NCI-H2196 treated with DMSO at 0.1 percent for 48 hours (cell line): ENCODE measurements at regions not wholly inside any gene's neighbourhood (a gene's known extent, or its start where the extent isn't known, plus 50 kb on each side); places are given as distances from the start of the nearest gene placed in this dataset.
A peak's percentile ranks its signal among the peaks of the same experiment; 100 is the strongest.
"Not testable (repeated sequence)": the region's sequence is repeated elsewhere in the genome, so short reads cannot be mapped to it uniquely, and the experiment has no call there.

Source experiments
- DNase-seq: peaks from one replicate; lab custom pipeline; 2025; ENCODE audit not compliant: unreplicated experiment; lab: John Stamatoyannopoulos, UW

DNA sequence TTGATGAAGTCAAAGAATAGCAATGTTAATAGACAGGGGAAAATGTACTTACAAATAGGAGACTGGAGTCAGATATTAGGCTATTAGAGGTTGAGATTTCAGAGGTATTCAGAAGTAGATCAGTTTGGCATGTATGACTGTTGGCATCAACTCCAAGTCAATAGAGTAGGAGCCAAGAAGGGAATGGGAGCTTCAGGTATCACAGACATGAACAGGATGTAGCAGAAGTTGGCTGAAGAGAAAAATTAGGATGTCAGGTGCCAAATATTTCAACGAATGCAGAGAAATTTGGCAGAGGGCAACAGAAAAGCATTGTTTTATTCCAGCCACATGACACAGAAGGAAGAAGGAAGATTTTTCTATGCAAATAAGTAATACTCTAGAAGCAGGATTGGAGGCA is 69.7 kb downstream of the GLYATL1 start:
- peak; percentile 36 for DNase-seq

DNA sequence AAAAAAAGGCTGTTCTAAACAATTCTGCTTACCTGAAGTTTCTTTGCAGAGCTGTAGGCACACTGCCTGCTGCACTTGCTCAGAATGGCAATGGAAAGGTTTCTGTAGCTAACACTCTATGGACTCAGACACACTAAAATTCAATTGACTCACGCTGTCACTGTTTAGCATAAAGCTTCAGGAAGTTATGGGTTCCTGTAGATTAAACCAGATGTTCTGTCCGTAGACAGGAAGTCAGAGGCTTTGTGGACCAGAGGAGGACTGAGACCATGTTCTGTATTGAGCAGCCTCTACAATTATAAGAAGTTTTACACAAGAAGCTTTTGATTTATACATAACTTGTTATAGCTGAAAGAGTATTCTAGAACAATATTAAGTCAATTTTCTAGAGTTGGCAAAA is 70.4 kb downstream of the GLYATL1 start:
- no peak for DNase-seq

DNA sequence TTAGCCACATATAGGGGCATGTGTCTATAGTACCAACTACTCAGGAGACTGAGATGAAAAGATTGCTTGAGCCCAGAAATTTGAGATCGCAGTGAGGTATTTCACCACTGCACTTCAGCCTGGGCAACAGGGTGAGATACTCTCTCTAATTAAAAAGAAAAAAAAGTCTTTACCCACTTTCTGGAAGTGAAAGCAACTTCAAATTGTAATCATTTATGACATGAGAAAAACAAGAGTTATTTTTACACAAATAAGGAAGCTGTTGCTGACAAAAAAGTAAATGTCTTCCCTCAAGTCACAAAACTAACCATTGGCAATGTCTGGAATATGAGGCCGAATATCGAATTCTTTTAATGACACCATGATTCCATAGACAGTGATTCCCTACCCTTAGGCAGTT is 71.4 kb downstream of the GLYATL1 start:
- no peak for DNase-seq

DNA sequence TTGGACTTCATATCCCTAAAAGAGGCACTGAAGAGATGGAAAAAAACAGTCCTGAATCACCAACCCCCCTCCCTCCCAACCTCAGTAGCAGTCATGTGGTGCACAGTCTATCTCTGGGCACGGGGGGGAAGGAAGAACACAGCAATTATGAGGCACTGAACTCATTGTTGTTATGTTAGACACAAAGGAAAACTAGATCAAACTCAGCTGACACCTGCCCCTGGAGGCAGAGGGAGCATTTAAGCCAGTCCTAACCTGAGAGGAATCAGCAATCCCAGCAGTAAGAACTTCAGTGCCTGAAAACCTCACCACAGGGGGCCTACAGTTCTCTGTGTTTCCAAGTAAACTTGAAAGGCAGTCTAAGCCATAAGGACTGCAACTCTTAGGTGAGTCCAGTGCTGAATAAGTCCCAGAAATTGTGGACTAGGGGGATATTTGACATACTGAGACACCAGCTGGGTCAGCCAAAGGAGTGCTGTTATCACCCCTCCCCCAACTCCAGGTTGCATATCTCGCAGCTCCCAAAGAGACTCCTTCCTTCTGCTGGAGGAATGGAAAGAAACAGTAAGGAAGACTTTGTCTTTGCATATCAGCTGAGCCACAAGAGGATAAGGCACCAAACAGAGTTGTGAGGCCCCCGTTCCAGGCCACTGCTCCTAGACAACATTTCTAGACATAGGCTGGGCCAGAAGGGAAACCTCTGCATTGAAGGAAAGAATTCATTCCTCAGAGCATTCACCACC is 72.5 kb downstream of the GLYATL1 start:
- DNase-seq: no peak

DNA sequence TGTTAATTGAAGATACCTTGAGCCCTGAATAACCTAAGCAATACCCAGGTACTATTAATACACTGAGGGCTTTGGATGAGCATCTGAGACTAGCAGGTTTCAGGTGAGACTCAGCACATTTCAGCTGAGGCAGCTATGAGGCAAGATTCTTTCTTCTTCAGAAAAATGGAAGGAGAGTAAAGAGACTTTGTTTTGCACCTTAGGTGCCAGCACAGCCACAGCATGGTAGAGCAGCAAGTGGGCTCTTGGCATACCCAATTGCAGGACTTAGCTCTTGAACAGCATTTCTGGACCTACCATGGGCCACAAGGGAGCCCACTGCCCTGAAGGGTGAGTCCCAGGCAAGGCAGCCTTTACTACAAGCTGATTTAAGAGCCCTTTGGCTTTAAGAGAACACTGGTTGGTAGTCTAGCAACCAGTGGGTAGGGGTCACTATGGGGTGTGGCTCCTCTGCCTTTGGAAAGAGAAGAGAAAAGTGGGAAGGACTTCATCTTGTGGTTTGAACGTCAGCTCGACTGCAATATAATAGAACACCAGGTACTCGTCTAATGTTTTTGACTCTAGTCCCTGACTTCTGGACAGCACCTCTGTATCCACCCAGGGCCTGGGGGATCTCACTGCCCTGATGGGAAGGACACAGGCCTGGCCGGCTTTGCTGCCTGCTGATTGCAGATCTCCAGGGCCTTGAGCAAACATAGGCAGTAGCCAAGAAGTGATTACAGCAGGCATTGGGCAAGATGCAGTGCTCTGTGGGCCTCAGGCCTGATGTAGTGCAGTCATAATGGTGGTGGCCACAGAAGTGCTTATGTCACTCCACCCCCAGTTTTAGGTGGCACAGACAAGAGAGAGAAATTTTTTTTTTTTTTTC is 73.3 kb downstream of the GLYATL1 start:
- DNase-seq: no peak

DNA sequence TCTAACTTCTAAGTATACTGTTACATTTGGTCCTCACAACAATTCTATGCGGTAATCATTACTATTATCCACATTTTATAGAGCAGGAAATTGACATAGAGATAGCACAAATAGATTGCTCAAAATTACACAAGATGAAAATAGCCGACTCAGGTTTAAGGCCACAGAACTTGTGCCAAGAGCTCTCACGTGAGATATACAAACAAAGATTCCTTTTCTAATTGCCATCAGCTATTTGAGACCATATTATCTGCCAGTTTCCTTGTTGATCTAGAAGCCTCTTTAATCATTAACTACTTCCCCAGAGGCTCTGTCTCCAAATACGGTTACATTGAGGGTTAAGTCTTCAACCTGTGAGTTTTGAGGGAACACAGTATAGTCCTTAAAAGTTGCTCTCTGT is 61.0 kb upstream of the GLYATL1B start:
- peak; percentile 90 for DNase-seq

DNA sequence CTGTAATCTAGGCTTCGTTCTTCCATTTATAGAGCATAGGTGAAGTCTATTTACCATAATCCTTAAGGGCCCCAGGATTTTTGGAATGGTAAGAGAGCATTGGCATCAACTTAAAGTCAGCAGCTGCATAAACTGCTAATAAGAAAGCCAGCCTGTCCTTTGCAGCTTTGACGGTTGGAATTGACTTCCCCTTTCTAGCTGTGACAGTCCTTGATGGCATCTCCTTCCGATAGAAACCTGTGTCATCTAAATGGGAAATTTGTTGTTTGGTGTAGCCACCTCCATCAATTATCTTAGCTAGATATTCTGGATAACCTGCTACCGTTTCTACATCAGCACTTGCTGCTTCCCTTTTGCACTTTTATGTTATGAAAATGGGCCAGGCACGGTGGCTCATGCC is 58.0 kb upstream of the GLYATL1B start:
- no peak for DNase-seq

DNA sequence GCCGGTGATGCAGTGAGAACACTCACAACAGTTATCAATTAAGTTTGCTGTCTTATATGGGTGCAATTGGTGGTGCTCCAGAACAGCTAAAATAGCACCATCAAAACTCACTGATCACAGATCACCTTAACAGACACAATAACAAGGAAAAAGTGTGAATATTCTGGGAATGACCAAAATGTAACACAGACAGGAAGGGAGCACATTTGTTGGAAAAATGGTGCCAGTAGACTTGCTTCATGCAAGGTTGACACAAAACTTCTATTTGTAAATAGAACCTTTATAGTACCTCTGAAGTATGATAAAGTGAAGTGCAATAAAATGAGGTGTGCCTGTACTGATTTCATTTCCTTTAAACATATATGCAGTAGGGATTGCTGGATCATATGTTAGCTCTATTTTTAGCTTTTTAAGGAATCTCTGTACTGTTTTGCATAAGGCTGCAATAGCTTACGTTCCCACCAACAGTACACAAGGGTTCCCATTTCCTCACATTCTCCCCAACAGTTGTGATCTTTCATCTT is 56.7 kb upstream of the GLYATL1B start:
- no peak for DNase-seq

DNA sequence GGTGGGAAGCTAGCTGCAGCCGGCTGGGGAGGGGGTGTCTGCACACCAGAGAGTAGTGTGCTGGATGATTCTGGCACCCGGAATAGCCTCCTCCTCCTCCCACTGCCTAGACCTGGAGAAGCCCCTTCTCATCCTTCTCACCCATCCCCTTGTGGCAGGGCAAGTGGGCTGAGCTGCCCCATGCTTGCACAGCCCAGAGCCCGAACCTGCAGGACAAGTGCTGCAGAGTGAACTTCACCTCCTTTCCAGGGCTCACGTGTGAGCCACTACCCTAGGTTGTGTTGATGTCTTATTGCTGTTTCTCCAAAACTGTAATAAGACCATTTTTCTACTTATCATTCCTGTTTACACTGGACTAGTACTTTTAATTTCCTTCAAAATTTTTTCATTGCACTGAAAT is 56.1 kb upstream of the GLYATL1B start:
- DNase-seq: no peak

DNA sequence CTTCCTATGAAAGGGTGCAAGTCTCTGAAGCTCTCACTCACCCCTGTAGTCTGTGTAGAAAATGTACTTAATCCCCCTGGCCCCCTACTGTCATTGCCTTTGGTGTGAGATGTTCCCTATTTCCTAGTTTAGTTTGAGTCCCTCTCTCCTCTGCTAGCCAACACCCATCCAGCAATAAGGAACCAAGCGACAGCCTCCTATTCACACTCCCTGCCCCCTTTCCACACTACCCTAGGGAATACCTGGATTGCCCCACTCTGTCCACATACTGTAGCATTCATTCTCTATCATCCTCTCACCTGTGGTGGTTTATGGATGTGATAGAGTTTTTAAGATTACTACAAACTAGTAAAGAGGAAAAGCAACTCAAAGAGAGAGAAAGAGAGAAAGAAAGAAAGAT is 54.4 kb upstream of the GLYATL1B start:
- DNase-seq: not testable (repeated sequence)
